ENCODE measurements at regions not wholly inside any gene's neighbourhood (a gene's known extent, or its start where the extent isn't known, plus 50 kb on each side); places are given as distances from the start of the nearest gene placed in this dataset.

DNA sequence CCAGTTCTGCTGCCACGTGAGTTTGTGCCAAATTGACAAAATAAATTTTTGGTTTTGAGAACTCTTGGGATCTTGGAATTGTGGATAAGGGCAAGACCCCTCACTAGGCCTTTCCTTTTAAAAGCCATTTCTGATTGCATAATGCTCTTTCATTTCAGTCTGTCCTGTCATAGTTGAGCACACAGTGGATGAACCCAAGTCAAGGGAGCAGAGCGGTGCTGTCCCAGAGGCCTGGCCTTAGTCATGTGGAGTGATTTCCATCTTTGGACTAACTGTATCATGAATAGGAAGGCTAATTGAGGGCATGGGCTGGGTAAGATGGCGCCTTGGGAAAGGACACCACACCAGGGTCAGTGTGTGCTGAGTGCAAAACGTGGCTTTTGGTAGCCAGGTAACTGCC is 304.0 kb downstream of the UACA start:
- H3K27ac Mint-ChIP-seq (ENCODE audit: unreplicated experiment) = no peak overlapping the region
- no peaks in the 10 kb centered on the region for H3K27me3 Mint-ChIP-seq (ENCODE audit: unreplicated experiment)
- H3K36me3 Mint-ChIP-seq (ENCODE audit: unreplicated experiment) = no peaks in the 10 kb centered on the region
- H3K4me1 Mint-ChIP-seq (ENCODE audit: low read depth, unreplicated experiment) = peaks cover 2% of the 10 kb centered on the region
- H3K4me3 Mint-ChIP-seq (ENCODE audit: unreplicated experiment) = no peak overlapping the region
- H3K9me3 Mint-ChIP-seq (ENCODE audit: unreplicated experiment) = no peaks in the 10 kb centered on the region
- no peak for DNase-seq
- TF ChIP-seq, protein P1, sequence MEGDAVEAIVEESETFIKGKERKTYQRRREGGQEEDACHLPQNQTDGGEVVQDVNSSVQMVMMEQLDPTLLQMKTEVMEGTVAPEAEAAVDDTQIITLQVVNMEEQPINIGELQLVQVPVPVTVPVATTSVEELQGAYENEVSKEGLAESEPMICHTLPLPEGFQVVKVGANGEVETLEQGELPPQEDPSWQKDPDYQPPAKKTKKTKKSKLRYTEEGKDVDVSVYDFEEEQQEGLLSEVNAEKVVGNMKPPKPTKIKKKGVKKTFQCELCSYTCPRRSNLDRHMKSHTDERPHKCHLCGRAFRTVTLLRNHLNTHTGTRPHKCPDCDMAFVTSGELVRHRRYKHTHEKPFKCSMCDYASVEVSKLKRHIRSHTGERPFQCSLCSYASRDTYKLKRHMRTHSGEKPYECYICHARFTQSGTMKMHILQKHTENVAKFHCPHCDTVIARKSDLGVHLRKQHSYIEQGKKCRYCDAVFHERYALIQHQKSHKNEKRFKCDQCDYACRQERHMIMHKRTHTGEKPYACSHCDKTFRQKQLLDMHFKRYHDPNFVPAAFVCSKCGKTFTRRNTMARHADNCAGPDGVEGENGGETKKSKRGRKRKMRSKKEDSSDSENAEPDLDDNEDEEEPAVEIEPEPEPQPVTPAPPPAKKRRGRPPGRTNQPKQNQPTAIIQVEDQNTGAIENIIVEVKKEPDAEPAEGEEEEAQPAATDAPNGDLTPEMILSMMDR (IDR thresholded peaks at IDR 0.05; ENCODE audit: partially characterized antibody, unreplicated experiment) = no peak

DNA sequence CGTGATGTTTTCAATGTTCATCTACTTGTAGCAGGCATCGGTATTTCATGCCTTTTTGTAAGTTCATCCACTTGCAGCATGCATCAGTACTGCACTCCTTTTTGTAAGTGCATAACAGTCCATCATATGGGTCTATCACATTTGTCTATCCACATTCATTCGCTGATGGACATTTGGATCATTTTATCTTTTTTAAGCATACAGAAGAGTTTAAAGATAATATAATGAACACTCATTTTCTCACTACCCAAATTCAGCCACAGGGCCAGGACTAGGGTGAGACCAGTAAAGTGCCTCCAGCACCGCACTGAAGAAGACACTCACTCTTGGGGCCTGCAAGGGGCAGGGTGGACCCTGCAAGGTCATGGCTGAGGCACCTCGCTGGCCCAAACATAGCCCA is 309.6 kb downstream of the UACA start:
- Mint-ChIP-seq H3K27ac (ENCODE audit: unreplicated experiment) (no peak overlapping the region), H3K27me3 (ENCODE audit: unreplicated experiment) (no peaks in the 10 kb centered on the region), H3K4me1 (ENCODE audit: low read depth, unreplicated experiment) (no peaks in the 10 kb centered on the region), H3K4me3 (ENCODE audit: unreplicated experiment) (no peak overlapping the region), H3K9me3 (ENCODE audit: unreplicated experiment) (no peaks in the 10 kb centered on the region), H3K36me3 (ENCODE audit: unreplicated experiment) (no peaks in the 10 kb centered on the region)
- TF ChIP-seq, protein P1 (IDR thresholded peaks at IDR 0.05; ENCODE audit: partially characterized antibody, unreplicated experiment) = no peak
- no peak for DNase-seq

DNA sequence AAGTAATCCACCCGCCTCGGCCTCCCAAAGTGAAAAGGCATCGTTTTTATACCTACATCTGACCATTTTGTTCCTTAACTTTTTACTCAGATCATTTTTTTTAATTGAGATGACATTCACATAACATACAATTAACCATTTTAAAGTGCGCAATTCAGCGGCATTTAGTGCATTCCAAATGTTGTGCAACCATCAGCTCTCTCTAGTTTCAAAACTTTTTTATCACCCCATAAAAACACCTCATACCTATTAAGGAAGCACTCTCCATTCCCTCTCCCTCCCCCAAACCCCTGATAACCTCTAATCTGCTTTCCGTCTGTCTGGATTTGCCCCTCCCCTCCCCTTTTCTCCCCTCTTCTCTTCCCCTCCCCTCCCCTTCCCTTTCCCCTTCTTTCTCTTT is 310.1 kb downstream of the UACA start:
- Mint-ChIP-seq H3K27me3 (ENCODE audit: unreplicated experiment) (no peaks in the 10 kb centered on the region), H3K9me3 (ENCODE audit: unreplicated experiment) (peaks cover 2% of the 10 kb centered on the region), H3K4me1 (ENCODE audit: low read depth, unreplicated experiment) (no peaks in the 10 kb centered on the region), H3K4me3 (ENCODE audit: unreplicated experiment) (no peak overlapping the region), H3K36me3 (ENCODE audit: unreplicated experiment) (no peaks in the 10 kb centered on the region), H3K27ac (ENCODE audit: unreplicated experiment) (no peak overlapping the region)
- DNase-seq = no peak
- TF ChIP-seq, protein P1 (IDR thresholded peaks at IDR 0.05; ENCODE audit: partially characterized antibody, unreplicated experiment) = no peak

DNA sequence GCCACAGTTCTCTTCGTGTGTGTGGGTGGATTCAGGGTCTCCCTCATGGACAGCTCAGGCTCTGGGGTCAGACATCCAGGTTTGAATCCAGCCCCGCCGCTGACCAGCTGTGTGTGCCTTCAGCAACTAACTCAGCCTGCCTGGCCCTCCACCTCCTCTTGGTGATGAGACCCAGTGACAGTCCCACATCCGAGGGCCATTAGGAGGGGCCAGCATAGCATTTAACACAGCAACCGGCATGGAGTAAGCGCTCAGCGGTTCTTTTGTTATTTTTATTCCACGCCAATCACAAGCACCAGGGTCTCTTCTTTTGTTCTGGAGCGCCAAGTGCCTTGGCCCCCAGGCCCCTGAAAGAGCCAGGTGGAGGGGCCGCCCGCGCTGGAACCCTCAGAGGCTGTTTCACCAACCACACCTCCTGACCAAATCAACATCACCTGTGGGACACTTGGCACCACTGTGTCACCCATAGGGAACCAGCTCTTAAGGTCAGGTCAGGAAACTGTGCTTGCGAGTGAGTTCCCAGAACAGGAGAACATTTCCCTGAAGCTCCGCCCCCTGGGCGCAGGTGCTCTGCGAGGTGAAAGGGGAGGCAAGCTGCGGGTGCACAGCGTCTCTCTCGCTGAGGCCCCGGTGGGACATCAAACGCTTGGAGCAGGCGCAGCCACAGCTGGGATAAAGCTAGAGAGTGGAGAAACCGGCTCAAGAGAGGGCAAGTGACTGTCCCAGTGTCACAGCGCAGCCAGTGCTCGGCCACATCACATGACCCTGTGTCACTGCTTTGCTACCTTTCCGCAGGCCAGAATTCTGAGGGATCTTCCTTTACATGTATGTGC is 311.3 kb downstream of the UACA start:
- no peak overlapping the region for H3K27ac Mint-ChIP-seq (ENCODE audit: unreplicated experiment)
- no peaks in the 10 kb centered on the region for H3K27me3 Mint-ChIP-seq (ENCODE audit: unreplicated experiment)
- H3K4me1 Mint-ChIP-seq (ENCODE audit: low read depth, unreplicated experiment) = no peaks in the 10 kb centered on the region
- no peak overlapping the region for H3K4me3 Mint-ChIP-seq (ENCODE audit: unreplicated experiment)
- peak; percentile 56 for DNase-seq
- no peaks in the 10 kb centered on the region for H3K36me3 Mint-ChIP-seq (ENCODE audit: unreplicated experiment)
- H3K9me3 Mint-ChIP-seq (ENCODE audit: unreplicated experiment) = peaks cover 2% of the 10 kb centered on the region
- TF ChIP-seq, protein P1 (IDR thresholded peaks at IDR 0.05; ENCODE audit: partially characterized antibody, unreplicated experiment) = no peak

DNA sequence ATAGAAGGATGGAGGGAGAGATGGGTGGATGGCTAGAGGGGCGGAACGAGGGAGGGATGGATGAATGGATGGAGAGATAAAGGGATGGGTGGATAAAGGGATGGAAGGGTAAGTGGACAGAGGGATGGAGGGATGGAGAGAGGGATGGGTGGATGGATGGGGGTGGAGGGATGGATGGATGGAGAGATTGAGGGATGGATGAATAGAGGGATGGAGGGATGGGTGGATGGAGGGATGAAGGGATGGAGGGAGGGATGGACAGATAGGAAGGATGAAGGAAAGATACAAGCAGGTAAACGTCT is 313.3 kb downstream of the UACA start:
- Mint-ChIP-seq H3K4me1 (ENCODE audit: low read depth, unreplicated experiment) (no peaks in the 10 kb centered on the region), H3K27me3 (ENCODE audit: unreplicated experiment) (peaks cover 2% of the 10 kb centered on the region), H3K4me3 (ENCODE audit: unreplicated experiment) (no peak overlapping the region), H3K36me3 (ENCODE audit: unreplicated experiment) (no peaks in the 10 kb centered on the region), H3K9me3 (ENCODE audit: unreplicated experiment) (peaks cover 2% of the 10 kb centered on the region), H3K27ac (ENCODE audit: unreplicated experiment) (no peak overlapping the region)
- DNase-seq = no peak
- TF ChIP-seq, protein P1 (IDR thresholded peaks at IDR 0.05; ENCODE audit: partially characterized antibody, unreplicated experiment) = no peak
